PC-9 (cell line): ENCODE measurements at regions not wholly inside any gene's neighbourhood (a gene's known extent, or its start where the extent isn't known, plus 50 kb on each side); places are given as distances from the start of the nearest gene placed in this dataset.

ENCODE experiments used
- BruUV-seq: library from RNA; stranded (reverse); fragments of 400-500 nt; replicated peaks from 2 replicates; lab custom pipeline; 2021; lab: Mats Ljungman, UMichigan
- CTCF ChIA-PET: fragments of 300-600 bp; sonication (Branson Sonifier 250); formaldehyde crosslinking; loops from one replicate; lab custom pipeline; 2022; ENCODE audit warnings: antibody characterized with exemption; lab: Charles Lee
- POLR2A ChIA-PET: fragments of 300-600 bp; sonication (Branson Sonifier 250); formaldehyde crosslinking; loops from one replicate; lab custom pipeline; 2022; ENCODE audit warnings: antibody characterized with exemption; ENCODE audit not compliant: unreplicated experiment; lab: Charles Lee
- DNase-seq, 2 experiments: peaks; one replicate each; pipeline versions ENCODE4 v3.0.0 to v3.0.0-alpha.2; 2015 to 2022; ENCODE audit warnings: mixed read lengths in 1 of 2
- H2AFZ ChIP-seq: fragments of 200-600 bp; sonication (generic); 2 replicates; pipeline ENCODE4 v1.8.1; 2017; ENCODE audit warnings: antibody characterized with exemption
- H3F3A ChIP-seq: fragments of 200-600 bp; sonication (generic); 2 replicates; pipeline ENCODE4 v1.8.1; 2017; ENCODE audit warnings: antibody characterized with exemption, mild to moderate bottlenecking, low read depth; ENCODE audit not compliant: insufficient read depth
- H3K27ac ChIP-seq: fragments of 200-600 bp; sonication (generic); 2 replicates; pipeline ENCODE4 v1.6.1; 2016; ENCODE audit warnings: mixed run types
- H3K27me3 ChIP-seq: fragments of 200-600 bp; sonication (generic); 2 replicates; pipeline ENCODE4 v1.6.1; 2016; ENCODE audit warnings: low read depth, mixed run types; ENCODE audit not compliant: insufficient read depth
- H3K36me3 ChIP-seq: fragments of 200-600 bp; sonication (generic); 2 replicates; pipeline ENCODE4 v1.6.1; 2016; ENCODE audit warnings: low read depth, mixed run types
- H3K4me1 ChIP-seq: fragments of 200-600 bp; sonication (generic); replicated peaks from 2 replicates; pipeline ENCODE4 v1.6.1; 2016; ENCODE audit warnings: mixed run types; ENCODE audit not compliant: insufficient read depth
- H3K4me2 ChIP-seq: fragments of 200-600 bp; sonication (generic); 2 replicates; pipeline ENCODE4 v1.6.1; 2017; ENCODE audit warnings: mixed run types
- H3K4me3 ChIP-seq: fragments of 200-600 bp; sonication (generic); 2 replicates; pipeline ENCODE4 v1.6.1; 2016; ENCODE audit warnings: mixed run types
- H3K79me2 ChIP-seq: fragments of 200-600 bp; sonication (generic); 2 replicates; pipeline ENCODE4 v1.6.1; 2017; ENCODE audit warnings: low read depth, mixed run types
- H3K9me2 ChIP-seq: fragments of 200-600 bp; sonication (generic); 2 replicates; pipeline ENCODE4 v1.8.1; 2017; ENCODE audit warnings: mild to moderate bottlenecking; ENCODE audit not compliant: insufficient read depth
- H3K9me3 ChIP-seq: fragments of 200-600 bp; sonication (generic); 2 replicates; pipeline ENCODE4 v1.8.1; 2016; ENCODE audit warnings: low read depth; ENCODE audit not compliant: insufficient read depth
- H4K20me1 ChIP-seq: fragments of 200-600 bp; sonication (generic); 2 replicates; pipeline ENCODE4 v1.8.1; 2017; ENCODE audit not compliant: insufficient read depth
- CTCF ChIP-seq: fragments of 200-600 bp; sonication (generic); conservative IDR thresholded peaks from 2 replicates; pipeline ENCODE4 v1.6.1; 2017; ENCODE audit warnings: mixed run types, antibody characterized with exemption, mild to moderate bottlenecking, moderate library complexity
- EZH2 ChIP-seq: fragments of 200-600 bp; sonication (generic); IDR thresholded peaks from 2 replicates; pipeline ENCODE4 v1.8.0; 2017; ENCODE audit warnings: antibody characterized with exemption, low read depth
- intact Hi-C: fragments of 100-400 bp; cut with micrococcal nuclease; formaldehyde crosslinking; loops from one replicate; pipeline ENCODE4 v1.10.0; 2022; ENCODE audit not compliant: unreplicated experiment

GRCh38 chr2:236321415-236321814, 57.2 kb upstream of the ASB18 start:
- H4K20me1 ChIP-seq, result no peaks in the 10 kb centered on the region; the same call in 1 of the 2 replicates
- ChIA-PET POLR2A (interaction anchor here (0.7 kb wide), 1 partner anchor 23 kb away, joined by 11 read pairs; no protein-coding TSS in a partner anchor), CTCF (no interaction called here)
- H2AFZ ChIP-seq, result no peak overlapping the region
- H3K27me3 ChIP-seq, result peaks cover 85% of the 10 kb centered on the region
- no peaks in the 10 kb centered on the region for H3K9me3 ChIP-seq
- BruUV-seq, result no TSS peak
- no peaks in the 10 kb centered on the region for H3K36me3 ChIP-seq
- intact Hi-C loops, result no loop called here
- H3K4me3 ChIP-seq, result no peak overlapping the region
- DNase-seq, result no peak
- H3K4me2 ChIP-seq, result no peak overlapping the region
- TF ChIP-seq CTCF (no peak), EZH2 (no peak)
- no peaks in the 10 kb centered on the region for H3K79me2 ChIP-seq
- no peaks in the 10 kb centered on the region for H3F3A ChIP-seq
- H3K4me1 ChIP-seq, result no peaks in the 10 kb centered on the region
- H3K27ac ChIP-seq, result no peak overlapping the region
- H3K9me2 ChIP-seq, result no peaks in the 10 kb centered on the region

GRCh38 chr2:236333417-236334121, 69.4 kb upstream of the ASB18 start:
- no peaks in the 10 kb centered on the region for H3F3A ChIP-seq
- no peak for DNase-seq
- no peak overlapping the region for H3K27ac ChIP-seq
- ChIA-PET POLR2A (no interaction called here), CTCF (interaction anchor here (0.6 kb wide), 1 partner anchor 728 kb away, joined by 3 read pairs; no protein-coding TSS in a partner anchor)
- no peaks in the 10 kb centered on the region for H3K4me1 ChIP-seq
- no peak overlapping the region for H3K4me3 ChIP-seq
- no peaks in the 10 kb centered on the region for H3K9me2 ChIP-seq
- no peaks in the 10 kb centered on the region for H3K79me2 ChIP-seq
- H4K20me1 ChIP-seq, result no peaks in the 10 kb centered on the region
- H3K4me2 ChIP-seq, result no peak overlapping the region
- no peak overlapping the region for H2AFZ ChIP-seq
- BruUV-seq, result no TSS peak
- TF ChIP-seq CTCF, result no peak
- no peak for TF ChIP-seq EZH2
- no peaks in the 10 kb centered on the region for H3K36me3 ChIP-seq
- no peaks in the 10 kb centered on the region for H3K9me3 ChIP-seq
- peaks cover 87% of the 10 kb centered on the region for H3K27me3 ChIP-seq
- intact Hi-C loops, result no loop called here

GRCh38 chr2:236334122-236334876, 70.1 kb upstream of the ASB18 start:
- H3F3A ChIP-seq, result no peaks in the 10 kb centered on the region
- no peak overlapping the region for H2AFZ ChIP-seq
- ChIA-PET POLR2A (no interaction called here), CTCF (no interaction called here)
- no peak for DNase-seq
- intact Hi-C loops, result no loop called here
- H3K4me1 ChIP-seq, result no peaks in the 10 kb centered on the region
- no peak overlapping the region for H3K4me3 ChIP-seq
- BruUV-seq, result no TSS peak
- H3K9me3 ChIP-seq, result no peaks in the 10 kb centered on the region
- no peaks in the 10 kb centered on the region for H3K9me2 ChIP-seq
- H3K27ac ChIP-seq, result no peak overlapping the region
- no peaks in the 10 kb centered on the region for H4K20me1 ChIP-seq
- no peak for TF ChIP-seq EZH2
- H3K4me2 ChIP-seq, result no peak overlapping the region
- no peaks in the 10 kb centered on the region for H3K36me3 ChIP-seq
- H3K79me2 ChIP-seq, result no peaks in the 10 kb centered on the region
- H3K27me3 ChIP-seq, result peaks cover 90% of the 10 kb centered on the region
